GM12878 (cell line): ENCODE measurements at regions not wholly inside any gene's neighbourhood (a gene's known extent, or its start where the extent isn't known, plus 50 kb on each side); places are given as distances from the start of the nearest gene placed in this dataset.

Source experiments
- BCL11A ChIP-seq: IDR thresholded peaks from 2 replicates; pipeline ENCODE4 v1.6.1; 2011; ENCODE audit warnings: low read depth, low read length
- EZH2 ChIP-seq: IDR thresholded peaks from 2 replicates; pipeline ENCODE4 v1.6.1; 2012; ENCODE audit warnings: low read depth, mild to moderate bottlenecking, control low read depth, inconsistent platforms, low read length, borderline replicate concordance; ENCODE audit not compliant: control insufficient read depth
- FOS ChIP-seq: IDR thresholded peaks from 3 replicates; pipeline ENCODE4 v1.6.1; 2011; ENCODE audit warnings: borderline replicate concordance; ENCODE audit not compliant: insufficient read length; ENCODE audit errors: extremely low read depth
- JUNB ChIP-seq: IDR thresholded peaks from 2 replicates; pipeline ENCODE4 v1.6.1; 2016; ENCODE audit warnings: antibody characterized with exemption, mild to moderate bottlenecking
- POLR2A ChIP-seq: IDR thresholded peaks from 2 replicates; pipeline ENCODE4 v1.6.1; 2011; ENCODE audit warnings: low read depth, mild to moderate bottlenecking, low read length
- RAD21 ChIP-seq: IDR thresholded peaks from 2 replicates; pipeline ENCODE4 v1.6.1; 2011; ENCODE audit warnings: mild to moderate bottlenecking, low read depth, low read length, moderate library complexity; ENCODE audit not compliant: insufficient read depth
- RFX5 ChIP-seq: IDR thresholded peaks from 2 replicates; pipeline ENCODE4 v1.6.1; 2011; ENCODE audit warnings: low read depth, low read length, improper control_type of control experiment
- TAF1 ChIP-seq: IDR thresholded peaks from 2 replicates; pipeline ENCODE4 v1.6.1; 2011; ENCODE audit warnings: mild to moderate bottlenecking, low read depth, low read length, borderline replicate concordance
- TF ChIP-seq, protein P1 (sequence below): IDR thresholded peaks from 2 replicates; pipeline ENCODE4 v1.6.1; 2011; ENCODE audit warnings: borderline replicate concordance, low read depth, mild to moderate bottlenecking, moderate library complexity, mixed read lengths, low read length; ENCODE audit not compliant: insufficient read depth; ENCODE audit errors: extremely low read length
- TF ChIP-seq, protein P2 (sequence below), 3 experiments: IDR thresholded peaks in 2 of 3; conservative IDR thresholded peaks in 1 of 3; 2 replicates each; pipeline ENCODE4 v1.5.1; 2011; ENCODE audit warnings: low read depth in 3 of 3, low read length in 3 of 3, mild to moderate bottlenecking in 3 of 3, control low read depth in 2 of 3, moderate library complexity in 2 of 3, inconsistent platforms in 1 of 3, mixed read lengths in 1 of 3; ENCODE audit not compliant: control insufficient read depth in 2 of 3, insufficient read depth in 1 of 3; ENCODE audit errors: extremely low read depth in 1 of 3
- TF ChIP-seq, protein P3 (sequence below): fragments of 150-350 bp; IDR thresholded peaks from 2 replicates; pipeline ENCODE4 v1.6.1; 2016; ENCODE audit warnings: low read depth, low read length

DNA sequence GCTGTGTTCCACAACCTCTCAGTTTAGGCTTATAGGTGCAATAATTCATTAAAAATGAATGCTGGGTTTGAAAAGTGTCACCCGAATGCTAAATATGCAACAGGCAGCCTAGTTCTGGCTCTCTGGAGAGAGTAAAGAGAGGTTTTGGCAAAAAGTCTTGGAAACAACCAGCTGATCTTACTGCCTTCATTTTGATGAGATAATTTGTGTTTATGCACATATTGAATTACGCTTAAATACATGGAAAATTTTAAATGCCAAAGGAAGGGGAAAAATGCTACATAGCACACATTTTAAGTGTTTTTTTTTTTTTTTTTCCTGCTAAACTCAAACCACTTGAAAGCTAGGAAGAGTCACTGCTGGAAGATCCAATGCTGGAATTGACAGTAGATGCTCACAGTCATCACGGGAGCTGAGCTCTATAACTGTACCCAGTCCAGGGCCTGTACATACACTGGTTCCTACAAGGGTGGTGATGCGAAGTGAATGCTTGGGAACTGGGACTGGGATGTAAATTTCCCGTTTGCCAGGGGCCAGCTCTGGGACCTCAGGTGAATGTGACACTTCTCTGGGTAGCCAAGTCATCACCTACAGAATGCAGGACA lies 151.5 kb downstream of the PFKFB3 start:
- TF ChIP-seq BCL11A (no peak), TAF1 (no peak), RAD21 (no peak), JUNB (no peak), FOS (no peak), EZH2 (no peak), RFX5 (no peak), POLR2A (no peak)
- TF ChIP-seq, protein P1, sequence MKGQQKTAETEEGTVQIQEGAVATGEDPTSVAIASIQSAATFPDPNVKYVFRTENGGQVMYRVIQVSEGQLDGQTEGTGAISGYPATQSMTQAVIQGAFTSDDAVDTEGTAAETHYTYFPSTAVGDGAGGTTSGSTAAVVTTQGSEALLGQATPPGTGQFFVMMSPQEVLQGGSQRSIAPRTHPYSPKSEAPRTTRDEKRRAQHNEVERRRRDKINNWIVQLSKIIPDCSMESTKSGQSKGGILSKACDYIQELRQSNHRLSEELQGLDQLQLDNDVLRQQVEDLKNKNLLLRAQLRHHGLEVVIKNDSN, result no peak
- TF ChIP-seq, protein P2, sequence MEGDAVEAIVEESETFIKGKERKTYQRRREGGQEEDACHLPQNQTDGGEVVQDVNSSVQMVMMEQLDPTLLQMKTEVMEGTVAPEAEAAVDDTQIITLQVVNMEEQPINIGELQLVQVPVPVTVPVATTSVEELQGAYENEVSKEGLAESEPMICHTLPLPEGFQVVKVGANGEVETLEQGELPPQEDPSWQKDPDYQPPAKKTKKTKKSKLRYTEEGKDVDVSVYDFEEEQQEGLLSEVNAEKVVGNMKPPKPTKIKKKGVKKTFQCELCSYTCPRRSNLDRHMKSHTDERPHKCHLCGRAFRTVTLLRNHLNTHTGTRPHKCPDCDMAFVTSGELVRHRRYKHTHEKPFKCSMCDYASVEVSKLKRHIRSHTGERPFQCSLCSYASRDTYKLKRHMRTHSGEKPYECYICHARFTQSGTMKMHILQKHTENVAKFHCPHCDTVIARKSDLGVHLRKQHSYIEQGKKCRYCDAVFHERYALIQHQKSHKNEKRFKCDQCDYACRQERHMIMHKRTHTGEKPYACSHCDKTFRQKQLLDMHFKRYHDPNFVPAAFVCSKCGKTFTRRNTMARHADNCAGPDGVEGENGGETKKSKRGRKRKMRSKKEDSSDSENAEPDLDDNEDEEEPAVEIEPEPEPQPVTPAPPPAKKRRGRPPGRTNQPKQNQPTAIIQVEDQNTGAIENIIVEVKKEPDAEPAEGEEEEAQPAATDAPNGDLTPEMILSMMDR (IDR thresholded peaks at IDR 0.05 in 2 of 3, conservative IDR thresholded peaks at IDR 0.05 in 1 of 3; ENCODE audit: control insufficient read depth in 2 of 3, extremely low read depth in 1 of 3, insufficient read depth in 1 of 3, low read depth in 3 of 3, low read length in 3 of 3), result no peak
- TF ChIP-seq, protein P3, sequence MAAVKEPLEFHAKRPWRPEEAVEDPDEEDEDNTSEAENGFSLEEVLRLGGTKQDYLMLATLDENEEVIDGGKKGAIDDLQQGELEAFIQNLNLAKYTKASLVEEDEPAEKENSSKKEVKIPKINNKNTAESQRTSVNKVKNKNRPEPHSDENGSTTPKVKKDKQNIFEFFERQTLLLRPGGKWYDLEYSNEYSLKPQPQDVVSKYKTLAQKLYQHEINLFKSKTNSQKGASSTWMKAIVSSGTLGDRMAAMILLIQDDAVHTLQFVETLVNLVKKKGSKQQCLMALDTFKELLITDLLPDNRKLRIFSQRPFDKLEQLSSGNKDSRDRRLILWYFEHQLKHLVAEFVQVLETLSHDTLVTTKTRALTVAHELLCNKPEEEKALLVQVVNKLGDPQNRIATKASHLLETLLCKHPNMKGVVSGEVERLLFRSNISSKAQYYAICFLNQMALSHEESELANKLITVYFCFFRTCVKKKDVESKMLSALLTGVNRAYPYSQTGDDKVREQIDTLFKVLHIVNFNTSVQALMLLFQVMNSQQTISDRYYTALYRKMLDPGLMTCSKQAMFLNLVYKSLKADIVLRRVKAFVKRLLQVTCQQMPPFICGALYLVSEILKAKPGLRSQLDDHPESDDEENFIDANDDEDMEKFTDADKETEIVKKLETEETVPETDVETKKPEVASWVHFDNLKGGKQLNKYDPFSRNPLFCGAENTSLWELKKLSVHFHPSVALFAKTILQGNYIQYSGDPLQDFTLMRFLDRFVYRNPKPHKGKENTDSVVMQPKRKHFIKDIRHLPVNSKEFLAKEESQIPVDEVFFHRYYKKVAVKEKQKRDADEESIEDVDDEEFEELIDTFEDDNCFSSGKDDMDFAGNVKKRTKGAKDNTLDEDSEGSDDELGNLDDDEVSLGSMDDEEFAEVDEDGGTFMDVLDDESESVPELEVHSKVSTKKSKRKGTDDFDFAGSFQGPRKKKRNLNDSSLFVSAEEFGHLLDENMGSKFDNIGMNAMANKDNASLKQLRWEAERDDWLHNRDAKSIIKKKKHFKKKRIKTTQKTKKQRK, result no peak
